Caco-2 (cell line): ENCODE measurements at regions not wholly inside any gene's neighbourhood (a gene's known extent, or its start where the extent isn't known, plus 50 kb on each side); places are given as distances from the start of the nearest gene placed in this dataset.
A peak's percentile ranks its signal among the peaks of the same experiment; 100 is the strongest.
"Not testable (repeated sequence)": the region's sequence is repeated elsewhere in the genome, so short reads cannot be mapped to it uniquely, and the experiment has no call there.

ENCODE experiments used
- BruUV-seq: library from RNA; stranded (reverse); fragments of 400-500 nt; replicated peaks from 2 replicates; lab custom pipeline; 2021; lab: Mats Ljungman, UMichigan
- CTCF ChIA-PET: fragments of 300-600 bp; sonication (Branson Sonifier 250); formaldehyde crosslinking; loops from one replicate; lab custom pipeline; 2022; ENCODE audit warnings: antibody characterized with exemption; lab: Charles Lee
- POLR2A ChIA-PET: fragments of 300-600 bp; sonication (Branson Sonifier 250); formaldehyde crosslinking; loops from one replicate; lab custom pipeline; 2022; ENCODE audit warnings: antibody characterized with exemption; lab: Charles Lee
- DNase-seq, 2 experiments: peaks; one replicate each; pipeline versions ENCODE4 v3.0.0 to v3.0.0-alpha.2; 2020 to 2022
- H3K27me3 ChIP-seq: replicated peaks from 2 replicates; pipeline ENCODE4 v1.6.0; 2011; ENCODE audit warnings: low read length; ENCODE audit not compliant: control insufficient read depth, insufficient read depth
- H3K36me3 ChIP-seq: 2 replicates; pipeline ENCODE4 v1.5.1; 2011; ENCODE audit warnings: low read length; ENCODE audit not compliant: control insufficient read depth, insufficient read depth
- H3K4me1 ChIP-seq: fragments of 250-450 bp; sonication (Bioruptor Pico); 2 replicates; pipeline ENCODE4 v1.5.1; 2020; ENCODE audit warnings: mild to moderate bottlenecking
- H3K4me3 ChIP-seq: 2 replicates; pipeline ENCODE4 v1.5.1; 2011; ENCODE audit warnings: low read depth, mild to moderate bottlenecking, control low read depth, low read length
- H3K9me3 ChIP-seq: fragments of 250-450 bp; sonication (Bioruptor Pico); 2 replicates; pipeline ENCODE4 v1.5.1; 2020; ENCODE audit warnings: mild to moderate bottlenecking, moderate library complexity
- H3K27ac Mint-ChIP-seq: one replicate; pipeline ENCODE4 v1.8.0; 2022; ENCODE audit warnings: mixed read lengths; ENCODE audit not compliant: unreplicated experiment
- H3K27me3 Mint-ChIP-seq: one replicate; pipeline ENCODE4 v1.8.0; 2022; ENCODE audit warnings: mixed read lengths; ENCODE audit not compliant: insufficient read depth, unreplicated experiment
- H3K36me3 Mint-ChIP-seq: one replicate; pipeline ENCODE4 v1.8.0; 2022; ENCODE audit warnings: mild to moderate bottlenecking, mixed read lengths; ENCODE audit not compliant: insufficient read depth, unreplicated experiment
- H3K4me1 Mint-ChIP-seq: one replicate; pipeline ENCODE4 v1.8.0; 2022; ENCODE audit warnings: low read depth, mixed read lengths; ENCODE audit not compliant: unreplicated experiment
- H3K4me3 Mint-ChIP-seq: one replicate; pipeline ENCODE4 v1.8.0; 2022; ENCODE audit warnings: mild to moderate bottlenecking, moderate library complexity, mixed read lengths; ENCODE audit not compliant: unreplicated experiment
- H3K9me3 Mint-ChIP-seq: one replicate; pipeline ENCODE4 v1.8.0; 2022; ENCODE audit warnings: mixed read lengths; ENCODE audit not compliant: unreplicated experiment
- CTCF ChIP-seq, 2 experiments: fragments of 200-600 bp in 1 of 2; IDR thresholded peaks; 1 replicate in 1 of 2; 2 replicates in 1 of 2; pipeline versions ENCODE4 v1.5.1 to v1.8.0; 2011 to 2022; ENCODE audit warnings: antibody characterized with exemption in 1 of 2, control low read depth in 1 of 2, inconsistent platforms in 1 of 2, low read depth in 1 of 2, low read length in 1 of 2, mild to moderate bottlenecking in 1 of 2, moderate library complexity in 1 of 2; ENCODE audit not compliant: insufficient read depth in 1 of 2, severe bottlenecking in 1 of 2, unreplicated experiment in 1 of 2
- intact Hi-C: fragments of 100-400 bp; cut with micrococcal nuclease; formaldehyde crosslinking; loops from one replicate; pipeline ENCODE4 v1.10.0; 2022; ENCODE audit not compliant: unreplicated experiment

- no peaks in the 10 kb centered on the region for H3K36me3 ChIP-seq
Observed at GRCh38 chr7:47180516-47180826, 401.4 kb downstream of the TNS3 start.

GRCh38 chr7:47179812-47180515 is 401.9 kb downstream of the TNS3 start:
- Mint-ChIP-seq H3K27me3 (no peaks in the 10 kb centered on the region), H3K27ac (no peak overlapping the region), H3K9me3 (no peaks in the 10 kb centered on the region), H3K4me1 (no peaks in the 10 kb centered on the region), H3K36me3 (no peaks in the 10 kb centered on the region), H3K4me3 (no peak overlapping the region)
- Histone ChIP-seq H3K36me3 (no peaks in the 10 kb centered on the region), H3K4me3 (no peak overlapping the region), H3K4me1 (no peaks in the 10 kb centered on the region), H3K27me3 (no peaks in the 10 kb centered on the region), H3K9me3 (no peaks in the 10 kb centered on the region)
- ChIA-PET CTCF (interaction anchor here (0.6 kb wide), 1 partner anchor 990 kb away, joined by 3 read pairs; no protein-coding TSS in a partner anchor), POLR2A (no interaction called here)
- BruUV-seq = no TSS peak
- peak in 1 of 2 experiments; percentile 63 for DNase-seq
- intact Hi-C loops = loop anchor here (1.0 to 10.0 kb wide), 7 partner anchors 72 to 1289 kb away; no protein-coding TSS in a partner anchor
- TF ChIP-seq CTCF (IDR thresholded peaks at IDR 0.05; ENCODE audit: insufficient read depth in 1 of 2, low read depth in 1 of 2, low read length in 1 of 2, severe bottlenecking in 1 of 2, unreplicated experiment in 1 of 2) = peak; percentile 77 to 88

More at GRCh38 chr7:47180516-47180826, 401.4 kb downstream of the TNS3 start:
- Mint-ChIP-seq H3K4me3 (no peak overlapping the region), H3K27me3 (no peaks in the 10 kb centered on the region), H3K27ac (no peak overlapping the region), H3K9me3 (no peaks in the 10 kb centered on the region), H3K4me1 (no peaks in the 10 kb centered on the region), H3K36me3 (no peaks in the 10 kb centered on the region)
- no peak for DNase-seq
- ChIA-PET POLR2A (no interaction called here), CTCF (interaction anchor here (0.7 kb wide), 1 partner anchor 86 kb away, joined by 3 read pairs; no protein-coding TSS in a partner anchor)
- intact Hi-C loops = loop anchor here (1.0 to 10.0 kb wide), 7 partner anchors 72 to 1290 kb away; no protein-coding TSS in a partner anchor
- H3K4me1 ChIP-seq = no peaks in the 10 kb centered on the region
- BruUV-seq = no TSS peak
- TF ChIP-seq CTCF (IDR thresholded peaks at IDR 0.05; ENCODE audit: insufficient read depth in 1 of 2, low read depth in 1 of 2, low read length in 1 of 2, severe bottlenecking in 1 of 2, unreplicated experiment in 1 of 2) = no peak
- no peak overlapping the region for H3K4me3 ChIP-seq
- no peaks in the 10 kb centered on the region for H3K9me3 ChIP-seq
- no peaks in the 10 kb centered on the region for H3K27me3 ChIP-seq

GRCh38 chr7:47172602-47173539 is 409.0 kb downstream of the TNS3 start:
- H3K36me3 Mint-ChIP-seq, intact Hi-C loops, H3K27me3 ChIP-seq, H3K4me1 ChIP-seq, H3K27ac Mint-ChIP-seq, H3K27me3 Mint-ChIP-seq, H3K4me3 ChIP-seq, H3K4me1 Mint-ChIP-seq, POLR2A ChIA-PET, DNase-seq, H3K9me3 Mint-ChIP-seq, BruUV-seq, H3K9me3 ChIP-seq, CTCF ChIA-PET, H3K4me3 Mint-ChIP-seq, H3K36me3 ChIP-seq: not testable (repeated sequence)
